HG03565 (cell line): ENCODE measurements at regions not wholly inside any gene's neighbourhood (a gene's known extent, or its start where the extent isn't known, plus 50 kb on each side); places are given as distances from the start of the nearest gene placed in this dataset.
"Not testable (repeated sequence)": the region's sequence is repeated elsewhere in the genome, so short reads cannot be mapped to it uniquely, and the experiment has no call there.

Source experiments
- ATAC-seq: cut with Tn5 transposase; IDR thresholded peaks from one replicate; pipeline ENCODE4 v1.9.1; 2021; ENCODE audit warnings: mild to moderate bottlenecking, moderate library complexity; ENCODE audit not compliant: unreplicated experiment

DNA sequence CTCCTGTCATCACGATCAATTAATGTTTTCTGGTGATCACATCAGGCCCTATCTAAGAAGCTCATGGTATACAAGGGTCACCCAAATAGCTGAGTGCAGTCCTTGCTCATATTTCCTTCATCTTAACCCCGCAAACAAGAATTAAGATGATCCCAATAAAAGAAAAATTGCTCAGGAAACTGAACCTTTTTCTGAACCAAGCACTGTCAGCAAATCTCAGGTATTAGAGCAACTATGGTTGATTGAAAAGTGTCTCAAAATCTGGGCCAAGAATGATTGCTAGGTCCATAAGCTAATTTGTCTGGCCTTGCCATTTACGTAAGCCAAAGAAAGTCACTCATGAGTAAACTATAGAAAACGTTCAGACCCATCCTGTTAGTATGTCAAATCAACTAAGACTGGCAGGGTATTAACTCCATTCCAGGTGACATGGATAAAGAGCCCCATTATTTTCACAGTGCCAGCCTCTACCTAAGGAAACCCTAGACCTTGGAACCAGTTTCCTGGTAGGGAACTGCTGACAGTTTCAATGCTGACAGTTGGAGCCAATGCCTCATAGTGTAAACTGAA lies 209.3 kb downstream of the DEPDC1B start:
- ATAC-seq = no peak

- ATAC-seq = no peak
These were observed 210.1 kb downstream of the DEPDC1B start for GRCh38 chr5:60489856-60490255.

DNA sequence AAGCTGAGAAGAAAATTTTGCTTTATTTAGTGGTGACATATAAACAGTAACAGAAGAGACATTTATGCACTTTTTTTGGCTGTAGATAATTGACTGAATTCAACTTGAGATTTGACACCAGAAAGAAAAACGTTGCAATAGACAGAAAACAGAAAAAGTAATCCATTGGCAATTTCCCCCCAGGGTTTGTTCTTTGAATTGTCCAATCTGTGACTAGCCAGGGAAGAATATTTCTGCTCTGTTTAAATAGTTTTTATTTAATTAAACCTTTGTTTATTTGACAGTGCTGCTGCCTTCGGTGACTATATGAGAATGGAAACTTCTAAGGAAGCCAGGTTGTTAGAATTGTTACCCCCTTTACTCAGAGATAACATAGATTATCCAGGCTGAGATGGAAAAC lies 210.6 kb downstream of the DEPDC1B start:
- ATAC-seq = no peak

DNA sequence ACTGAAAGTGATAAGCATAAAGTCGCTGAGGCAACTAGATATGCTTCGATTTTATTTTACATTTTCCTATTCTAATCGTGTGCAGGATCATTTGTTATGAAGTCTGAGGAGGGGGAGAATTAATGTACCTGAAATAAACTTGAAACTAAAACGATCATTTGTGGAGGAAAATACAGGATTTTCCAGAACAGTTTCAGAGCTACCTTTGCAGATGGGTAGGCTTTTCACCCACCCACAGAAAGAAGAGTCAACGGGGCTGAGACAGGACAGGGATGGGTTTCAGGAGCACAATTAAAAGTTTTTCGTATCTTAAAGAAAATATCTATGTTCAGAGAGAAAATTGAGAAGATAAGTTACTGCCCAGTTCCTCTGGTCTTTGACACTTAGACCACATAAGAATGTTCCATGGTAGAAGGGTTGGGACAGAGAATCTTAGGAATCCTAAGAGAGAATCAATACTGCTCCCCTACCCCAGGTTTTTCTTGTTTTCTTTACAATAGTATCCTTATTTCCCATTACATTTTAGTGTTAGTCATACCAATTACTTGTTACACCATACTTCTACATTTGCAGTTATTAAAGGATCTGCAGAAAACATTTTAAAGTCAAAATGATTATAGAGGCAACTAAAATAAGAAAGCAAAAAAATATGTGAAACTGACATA lies 211.4 kb downstream of the DEPDC1B start:
- no peak for ATAC-seq

DNA sequence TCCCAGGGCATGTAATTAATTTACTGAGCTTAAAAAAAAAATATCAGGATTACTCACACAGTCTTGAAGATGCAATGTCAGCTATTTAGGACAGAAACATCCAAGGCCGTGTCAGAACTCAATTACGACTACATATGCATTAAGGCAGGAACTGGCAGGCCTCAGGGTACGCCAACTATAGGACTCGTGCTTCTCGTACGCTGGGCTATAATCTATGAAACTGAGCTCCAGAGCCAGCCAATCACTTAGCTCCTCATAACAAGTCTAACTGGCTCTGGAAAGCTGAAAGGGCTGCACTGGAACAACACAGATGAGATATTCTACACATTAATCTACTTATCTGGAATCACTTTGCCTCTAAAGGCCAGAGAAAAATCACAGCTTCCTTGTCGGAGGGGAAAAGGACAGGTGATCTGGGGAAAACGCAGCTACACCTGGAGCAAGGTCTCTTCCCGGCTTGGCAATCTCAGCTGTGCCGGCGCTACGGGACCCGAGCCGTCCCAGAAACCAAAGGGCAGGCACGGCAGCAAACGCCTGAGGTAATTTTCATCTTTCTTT lies 212.0 kb downstream of the DEPDC1B start:
- no peak for ATAC-seq

DNA sequence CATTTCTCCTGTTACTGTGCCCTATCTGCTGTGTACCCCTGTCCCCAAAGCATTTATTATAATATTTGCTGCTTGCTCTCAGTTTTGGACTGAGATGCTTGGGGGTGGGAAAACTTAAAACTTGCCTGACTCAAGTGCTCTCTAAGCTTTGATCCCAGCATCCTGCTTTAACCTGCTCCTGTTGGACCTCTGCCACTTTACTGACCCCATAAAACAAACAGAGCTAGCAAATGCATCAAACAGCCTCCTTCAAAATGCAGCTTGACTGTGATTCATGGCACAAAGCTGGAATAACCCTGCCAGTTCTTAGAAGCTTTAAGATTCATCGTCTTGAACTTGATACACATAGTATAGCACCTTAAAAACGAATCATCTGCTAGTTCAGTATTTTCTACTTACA lies 212.5 kb downstream of the DEPDC1B start:
- ATAC-seq = no peak

- ATAC-seq = no peak
These were observed 214.6 kb downstream of the DEPDC1B start for GRCh38 chr5:60485361-60485760.

DNA sequence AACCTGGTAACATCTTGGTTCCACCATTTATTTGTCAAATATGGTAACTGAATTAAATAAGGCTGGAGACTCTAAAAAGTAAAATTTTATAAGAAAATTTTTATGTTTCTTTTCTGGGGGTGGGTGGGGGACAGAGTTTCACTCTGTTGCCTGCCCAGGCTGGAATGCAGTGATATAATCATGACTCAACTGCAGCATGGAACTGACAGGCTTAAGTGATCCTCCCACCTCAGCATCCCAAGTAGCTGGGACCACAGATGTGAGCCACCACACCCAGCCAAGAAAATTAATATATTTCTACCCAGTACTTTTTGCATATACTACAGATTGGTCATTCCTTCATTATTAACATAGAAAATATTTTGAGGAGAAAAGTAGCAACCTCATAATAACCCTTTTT lies 216.9 kb downstream of the DEPDC1B start:
- no peak for ATAC-seq

- ATAC-seq = no peak
These were observed 217.7 kb downstream of the DEPDC1B start for GRCh38 chr5:60482301-60482700.

- no peak for ATAC-seq
These were observed 220.4 kb downstream of the DEPDC1B start for GRCh38 chr5:60479542-60479941.

GRCh38 chr5:60477849-60478248 lies 222.1 kb downstream of the DEPDC1B start:
- no peak for ATAC-seq

- no peak for ATAC-seq
These were observed 226.3 kb downstream of the DEPDC1B start for GRCh38 chr5:60473654-60474053.

DNA sequence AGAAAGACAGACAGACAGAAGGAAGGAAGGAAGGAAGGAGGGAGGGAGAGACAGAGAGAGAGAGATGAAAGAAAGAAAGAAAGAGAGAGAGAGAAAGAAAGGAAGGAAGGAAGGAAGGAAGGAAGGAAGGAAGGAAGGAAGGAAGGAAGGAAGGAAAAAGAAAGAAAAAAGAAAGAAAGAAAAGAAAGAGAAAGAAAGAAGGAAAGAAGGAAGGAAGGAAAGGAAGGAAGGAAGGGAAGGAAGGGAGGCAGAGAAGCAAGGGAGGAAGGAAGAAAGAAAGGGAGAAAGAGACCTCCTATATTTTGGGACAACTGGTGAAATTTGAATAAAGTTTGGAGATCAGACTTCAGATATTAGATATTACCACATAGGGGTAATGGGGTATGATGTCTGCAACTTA lies 226.9 kb downstream of the DEPDC1B start:
- not testable (repeated sequence) for ATAC-seq

DNA sequence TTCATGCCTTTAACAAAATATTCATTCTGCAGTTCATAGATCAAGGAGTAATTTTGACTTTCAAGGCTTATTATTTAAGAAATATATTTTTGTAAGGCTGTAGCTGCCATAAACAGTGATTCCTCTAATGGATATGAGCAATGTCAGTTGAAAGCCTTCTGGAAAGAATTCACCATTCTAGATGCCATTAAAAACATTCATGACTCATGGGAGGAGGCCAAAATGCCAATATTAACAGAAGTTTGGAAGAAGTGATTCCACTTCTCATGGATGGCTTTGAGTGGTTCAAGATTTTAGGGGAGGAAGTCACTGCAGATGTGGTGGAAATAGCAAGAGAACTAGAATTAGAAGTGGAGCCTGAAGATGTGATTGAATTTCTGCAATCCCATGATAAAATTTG lies 229.1 kb downstream of the DEPDC1B start:
- no peak for ATAC-seq

DNA sequence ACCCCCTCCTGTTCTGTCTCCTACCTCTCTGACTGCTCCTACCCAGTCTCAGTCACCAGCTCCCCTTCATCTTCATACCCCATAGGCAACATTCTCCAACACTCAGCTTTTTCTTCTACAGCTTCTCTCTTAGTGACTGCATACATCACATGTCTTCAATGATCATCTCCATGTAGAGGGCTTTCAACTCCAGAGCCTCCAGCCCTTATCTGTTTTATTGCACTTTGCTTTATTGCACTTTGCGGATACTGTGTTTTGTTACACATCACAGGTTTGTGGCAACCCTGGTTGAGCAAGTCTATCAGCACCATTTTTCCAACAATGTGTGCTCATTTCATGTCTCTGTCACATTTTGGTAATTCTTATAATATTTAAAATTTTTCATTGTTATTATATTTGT lies 230.7 kb downstream of the DEPDC1B start:
- ATAC-seq = no peak

- no peak for ATAC-seq
These were observed 236.6 kb downstream of the DEPDC1B start for GRCh38 chr5:60463179-60463868.

- ATAC-seq = no peak
These were observed 241.3 kb downstream of the DEPDC1B start for GRCh38 chr5:60458666-60459065.

DNA sequence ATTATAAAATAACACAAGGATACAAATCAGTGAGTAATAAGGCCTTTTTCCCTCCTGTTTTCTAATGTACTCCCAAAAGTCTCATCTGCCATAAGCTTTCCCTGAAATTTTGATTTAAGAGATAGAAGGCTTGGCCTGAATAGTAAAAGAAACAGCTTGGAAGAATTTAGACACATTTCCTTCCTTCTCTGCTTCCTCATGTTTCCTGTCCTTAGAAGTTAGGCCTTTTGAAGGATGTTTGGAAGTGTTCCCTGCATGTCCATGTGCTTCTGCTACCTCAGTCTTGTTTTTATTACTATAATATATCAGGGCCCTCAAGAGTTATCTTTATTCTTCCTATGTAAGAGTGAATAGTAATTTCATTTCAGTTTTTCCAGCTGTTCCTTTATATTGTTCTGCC lies 242.7 kb downstream of the DEPDC1B start:
- ATAC-seq = no peak

- ATAC-seq = no peak
These were observed 244.4 kb downstream of the DEPDC1B start for GRCh38 chr5:60455589-60455988.

- ATAC-seq = not testable (repeated sequence)
These were observed 245.7 kb downstream of the DEPDC1B start for GRCh38 chr5:60454277-60454676.

- ATAC-seq = no peak
These were observed 246.6 kb downstream of the DEPDC1B start for GRCh38 chr5:60453186-60453976.
